Endothelial cell of umbilical vein (primary cell): ENCODE measurements at regions not wholly inside any gene's neighbourhood (a gene's known extent, or its start where the extent isn't known, plus 50 kb on each side); places are given as distances from the start of the nearest gene placed in this dataset.

Source experiments
- CTCF ChIP-seq, 2 donors: IDR thresholded peaks; 1 replicate in 1 of 2; 2 replicates in 1 of 2; pipeline ENCODE4 v1.5.1; 2011; ENCODE audit warnings: low read length in 2 of 2, mild to moderate bottlenecking in 2 of 2, moderate library complexity in 2 of 2, control low read depth in 1 of 2, inconsistent platforms in 1 of 2, low read depth in 1 of 2; ENCODE audit not compliant: insufficient read depth in 1 of 2; ENCODE audit errors: extremely low read depth in 1 of 2
- FOS ChIP-seq: IDR thresholded peaks from 2 replicates; pipeline ENCODE4 v1.6.1; 2011; ENCODE audit warnings: mild to moderate bottlenecking, low read length, moderate library complexity, borderline replicate concordance; ENCODE audit not compliant: insufficient read depth
- MAX ChIP-seq: IDR thresholded peaks from 2 replicates; pipeline ENCODE4 v1.6.1; 2011; ENCODE audit not compliant: insufficient read depth, insufficient read length
- POLR2A ChIP-seq: IDR thresholded peaks from 2 replicates; pipeline ENCODE4 v1.6.1; 2012; ENCODE audit warnings: low read depth, mild to moderate bottlenecking, control low read depth, low read length
- POLR2AphosphoS5 ChIP-seq: IDR thresholded peaks from 2 replicates; pipeline ENCODE4 v1.6.1; 2012; ENCODE audit warnings: low read depth, mild to moderate bottlenecking, control low read depth, low read length, moderate library complexity; ENCODE audit not compliant: insufficient read depth

GRCh38 chr17:14732211-14732610 lies 431.3 kb downstream of the HS3ST3B1 start:
- TF ChIP-seq CTCF (IDR thresholded peaks at IDR 0.05; ENCODE audit: extremely low read depth in 1 of 2, insufficient read depth in 1 of 2, low read depth in 1 of 2, low read length in 2 of 2) (no peak), FOS (no peak), MAX (no peak), POLR2A (no peak), POLR2AphosphoS5 (no peak)
